HG02571 (cell line): ENCODE measurements at regions not wholly inside any gene's neighbourhood (a gene's known extent, or its start where the extent isn't known, plus 50 kb on each side); places are given as distances from the start of the nearest gene placed in this dataset.

Experiments used
- ATAC-seq: cut with Tn5 transposase; IDR thresholded peaks from one replicate; pipeline ENCODE4 v1.9.1; 2021; ENCODE audit warnings: mild to moderate bottlenecking, moderate library complexity; ENCODE audit not compliant: unreplicated experiment

GRCh38 chr1:30045304-30046090 is 677.9 kb downstream of the MATN1 start:
- no peak for ATAC-seq

- no peak for ATAC-seq
Measured at GRCh38 chr1:30044656-30045144, 678.7 kb downstream of the MATN1 start.

GRCh38 chr1:30043731-30044408 is 679.5 kb downstream of the MATN1 start:
- ATAC-seq, result no peak

GRCh38 chr1:30043256-30043655 is 680.1 kb downstream of the MATN1 start:
- ATAC-seq, result no peak

GRCh38 chr1:30042438-30043147 is 680.8 kb downstream of the MATN1 start:
- no peak for ATAC-seq

- ATAC-seq, result no peak
Measured at GRCh38 chr1:30041741-30042437, 681.5 kb downstream of the MATN1 start.

GRCh38 chr1:30040081-30041019 is 683.0 kb downstream of the MATN1 start:
- no peak for ATAC-seq

- ATAC-seq, result no peak
Measured at GRCh38 chr1:30039354-30040080, 683.9 kb downstream of the MATN1 start.

- ATAC-seq, result no peak
Measured at GRCh38 chr1:30038134-30039025, 685.0 kb downstream of the MATN1 start.

- ATAC-seq, result no peak
Measured at GRCh38 chr1:30037251-30038118, 685.9 kb downstream of the MATN1 start.

GRCh38 chr1:30036666-30037065 is 686.7 kb downstream of the MATN1 start:
- ATAC-seq, result no peak

GRCh38 chr1:30036229-30036547 is 687.2 kb downstream of the MATN1 start:
- no peak for ATAC-seq

- ATAC-seq, result no peak
Measured at GRCh38 chr1:30035522-30036228, 687.7 kb downstream of the MATN1 start.

GRCh38 chr1:30034627-30035521 is 688.5 kb downstream of the MATN1 start:
- ATAC-seq, result no peak

- ATAC-seq, result no peak
Measured at GRCh38 chr1:30034105-30034626, 689.2 kb downstream of the MATN1 start.
